GM13977 (cell line): ENCODE measurements at regions not wholly inside any gene's neighbourhood (a gene's known extent, or its start where the extent isn't known, plus 50 kb on each side); places are given as distances from the start of the nearest gene placed in this dataset.

Experiments used
- DNase-seq: peaks from one replicate; pipeline ENCODE4 v3.0.0; 2012; ENCODE audit warnings: low spot score
- in situ Hi-C: fragments of 300-500 bp; cut with MboI; formaldehyde crosslinking; loops from one replicate; pipeline ENCODE4 v1.12.0; 2022; ENCODE audit warnings: low sequenced_read_pairs, low pct_unique_long_range_greater_than_20kb, mixed read lengths, inconsistent platforms; ENCODE audit not compliant: unreplicated experiment
- TF ChIP-seq, protein P1 (sequence below): IDR thresholded peaks from 2 replicates; pipeline ENCODE4 v1.5.1; 2012; ENCODE audit warnings: mild to moderate bottlenecking, control low read depth; ENCODE audit not compliant: insufficient read depth; ENCODE audit errors: extremely low read depth, missing control alignments

DNA sequence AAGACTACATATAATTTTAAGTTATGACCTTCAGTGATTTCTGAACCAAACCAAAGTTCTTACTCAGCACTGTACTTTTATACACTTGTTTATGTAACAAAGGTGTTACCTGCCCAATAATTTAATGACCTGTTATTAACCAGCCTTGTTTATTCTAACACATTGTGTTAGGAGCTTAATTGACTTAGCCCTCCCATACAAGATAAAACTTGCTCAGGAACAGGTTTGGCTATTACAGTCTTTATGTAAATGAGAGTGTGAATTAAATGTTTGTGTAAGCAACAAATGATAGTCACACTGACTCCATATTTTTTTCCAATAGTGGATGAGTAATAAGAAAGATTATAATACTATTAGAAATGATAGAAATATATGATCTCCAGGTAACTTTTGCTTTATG lies 51.8 kb upstream of the MYCBP2 start:
- TF ChIP-seq, protein P1, sequence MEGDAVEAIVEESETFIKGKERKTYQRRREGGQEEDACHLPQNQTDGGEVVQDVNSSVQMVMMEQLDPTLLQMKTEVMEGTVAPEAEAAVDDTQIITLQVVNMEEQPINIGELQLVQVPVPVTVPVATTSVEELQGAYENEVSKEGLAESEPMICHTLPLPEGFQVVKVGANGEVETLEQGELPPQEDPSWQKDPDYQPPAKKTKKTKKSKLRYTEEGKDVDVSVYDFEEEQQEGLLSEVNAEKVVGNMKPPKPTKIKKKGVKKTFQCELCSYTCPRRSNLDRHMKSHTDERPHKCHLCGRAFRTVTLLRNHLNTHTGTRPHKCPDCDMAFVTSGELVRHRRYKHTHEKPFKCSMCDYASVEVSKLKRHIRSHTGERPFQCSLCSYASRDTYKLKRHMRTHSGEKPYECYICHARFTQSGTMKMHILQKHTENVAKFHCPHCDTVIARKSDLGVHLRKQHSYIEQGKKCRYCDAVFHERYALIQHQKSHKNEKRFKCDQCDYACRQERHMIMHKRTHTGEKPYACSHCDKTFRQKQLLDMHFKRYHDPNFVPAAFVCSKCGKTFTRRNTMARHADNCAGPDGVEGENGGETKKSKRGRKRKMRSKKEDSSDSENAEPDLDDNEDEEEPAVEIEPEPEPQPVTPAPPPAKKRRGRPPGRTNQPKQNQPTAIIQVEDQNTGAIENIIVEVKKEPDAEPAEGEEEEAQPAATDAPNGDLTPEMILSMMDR = no peak
- in situ Hi-C loops = no loop called here

GRCh38 chr13:77377016-77377415 lies 50.1 kb upstream of the MYCBP2 start:
- in situ Hi-C loops = no loop called here
- TF ChIP-seq, protein P1 = no peak
- DNase-seq = no peak

More for the DNA sequence above, 51.8 kb upstream of the MYCBP2 start:
- no peak for DNase-seq
